Activated naive CD4-positive, alpha-beta T cell treated with anti-CD3 and anti-CD28 coated beads for 36 hours (primary cell): ENCODE measurements at regions not wholly inside any gene's neighbourhood (a gene's known extent, or its start where the extent isn't known, plus 50 kb on each side); places are given as distances from the start of the nearest gene placed in this dataset.

ENCODE experiments used
- CTCF ChIA-PET: fragments of 350-600 bp; sonication (Branson Sonifier 250); formaldehyde crosslinking; loops from one replicate; lab custom pipeline; 2021; ENCODE audit warnings: antibody characterized with exemption; lab: Charles Lee
- DNase-seq: peaks from one replicate; pipeline ENCODE4 v3.0.0-alpha.2; 2020
- H3K27ac Mint-ChIP-seq: one replicate; pipeline ENCODE4 v1.8.0; 2021; ENCODE audit warnings: mild to moderate bottlenecking, mixed read lengths
- H3K27me3 Mint-ChIP-seq: one replicate; pipeline ENCODE4 v1.8.0; 2021; ENCODE audit warnings: low read depth, mixed read lengths
- H3K36me3 Mint-ChIP-seq: one replicate; pipeline ENCODE4 v1.8.0; 2021; ENCODE audit warnings: low read depth, mixed read lengths
- H3K4me1 Mint-ChIP-seq: one replicate; pipeline ENCODE4 v1.8.0; 2021; ENCODE audit warnings: low read depth, mixed read lengths
- H3K4me3 Mint-ChIP-seq: one replicate; pipeline ENCODE4 v1.8.0; 2021; ENCODE audit warnings: mild to moderate bottlenecking, moderate library complexity, mixed read lengths
- H3K9me3 Mint-ChIP-seq: one replicate; pipeline ENCODE4 v1.8.0; 2021; ENCODE audit warnings: mixed read lengths
- intact Hi-C: fragments of 100-400 bp; cut with micrococcal nuclease; formaldehyde crosslinking; loops from one replicate; pipeline ENCODE4 v1.15.1; 2023

GRCh38 chr12:113561068-113561780 is 89.6 kb upstream of the LHX5 start:
- no peaks in the 10 kb centered on the region for H3K36me3 Mint-ChIP-seq

GRCh38 chr12:113559466-113559865 is 87.8 kb upstream of the LHX5 start:
- Mint-ChIP-seq H3K36me3 (no peaks in the 10 kb centered on the region), H3K4me1 (no peaks in the 10 kb centered on the region), H3K27ac (no peak overlapping the region), H3K9me3 (no peaks in the 10 kb centered on the region), H3K4me3 (no peak overlapping the region), H3K27me3 (peaks cover 12% of the 10 kb centered on the region)
- CTCF ChIA-PET = no interaction called here
- intact Hi-C loops = no loop called here
- no peak for DNase-seq

More at GRCh38 chr12:113561068-113561780, 89.6 kb upstream of the LHX5 start:
- Mint-ChIP-seq H3K4me3 (no peak overlapping the region), H3K27ac (no peak overlapping the region), H3K4me1 (no peaks in the 10 kb centered on the region), H3K9me3 (no peaks in the 10 kb centered on the region), H3K27me3 (peaks cover 19% of the 10 kb centered on the region)
- DNase-seq = no peak
- intact Hi-C loops = no loop called here
- CTCF ChIA-PET = no interaction called here

GRCh38 chr12:113555226-113555625 is 83.6 kb upstream of the LHX5 start:
- H3K27ac Mint-ChIP-seq = no peak overlapping the region
- CTCF ChIA-PET = no interaction called here
- peaks cover 3% of the 10 kb centered on the region for H3K27me3 Mint-ChIP-seq
- no peaks in the 10 kb centered on the region for H3K9me3 Mint-ChIP-seq
- intact Hi-C loops = no loop called here
- H3K4me1 Mint-ChIP-seq = no peaks in the 10 kb centered on the region
- no peak overlapping the region for H3K4me3 Mint-ChIP-seq
- DNase-seq = no peak
- no peaks in the 10 kb centered on the region for H3K36me3 Mint-ChIP-seq

- CTCF ChIA-PET = no interaction called here
- H3K4me1 Mint-ChIP-seq = no peaks in the 10 kb centered on the region
- H3K27me3 Mint-ChIP-seq = peaks cover 6% of the 10 kb centered on the region
- intact Hi-C loops = no loop called here
- peaks cover 2% of the 10 kb centered on the region for H3K9me3 Mint-ChIP-seq
- H3K27ac Mint-ChIP-seq = no peak overlapping the region
- DNase-seq = no peak
- H3K4me3 Mint-ChIP-seq = no peak overlapping the region
- H3K36me3 Mint-ChIP-seq = no peaks in the 10 kb centered on the region
Observed at GRCh38 chr12:113552760-113553159, 81.1 kb upstream of the LHX5 start.

- no peak for DNase-seq
- Mint-ChIP-seq H3K27me3 (peaks cover 15% of the 10 kb centered on the region), H3K4me1 (no peaks in the 10 kb centered on the region), H3K4me3 (no peak overlapping the region), H3K27ac (no peak overlapping the region), H3K36me3 (no peaks in the 10 kb centered on the region), H3K9me3 (peaks cover 2% of the 10 kb centered on the region)
- intact Hi-C loops = no loop called here
- CTCF ChIA-PET = no interaction called here
Observed at GRCh38 chr12:113551563-113551962, 79.9 kb upstream of the LHX5 start.

GRCh38 chr12:113548467-113548866 is 76.8 kb upstream of the LHX5 start:
- no peak for DNase-seq
- intact Hi-C loops = no loop called here
- H3K36me3 Mint-ChIP-seq = no peaks in the 10 kb centered on the region
- H3K27me3 Mint-ChIP-seq = peaks cover 13% of the 10 kb centered on the region
- H3K9me3 Mint-ChIP-seq = peaks cover 2% of the 10 kb centered on the region
- no peaks in the 10 kb centered on the region for H3K4me1 Mint-ChIP-seq
- CTCF ChIA-PET = no interaction called here
- H3K27ac Mint-ChIP-seq = no peak overlapping the region
- H3K4me3 Mint-ChIP-seq = no peak overlapping the region

GRCh38 chr12:113546916-113547863 is 75.5 kb upstream of the LHX5 start:
- intact Hi-C loops = no loop called here
- Mint-ChIP-seq H3K27me3 (peaks cover 14% of the 10 kb centered on the region), H3K4me3 (no peak overlapping the region), H3K27ac (no peak overlapping the region), H3K36me3 (no peaks in the 10 kb centered on the region), H3K9me3 (peaks cover 2% of the 10 kb centered on the region), H3K4me1 (no peaks in the 10 kb centered on the region)
- DNase-seq = no peak
- CTCF ChIA-PET = no interaction called here

- intact Hi-C loops = no loop called here
- CTCF ChIA-PET = no interaction called here
- H3K36me3 Mint-ChIP-seq = peaks cover 3% of the 10 kb centered on the region
- H3K4me3 Mint-ChIP-seq = no peak overlapping the region
- peaks cover 19% of the 10 kb centered on the region for H3K9me3 Mint-ChIP-seq
- no peaks in the 10 kb centered on the region for H3K4me1 Mint-ChIP-seq
- no peak overlapping the region for H3K27ac Mint-ChIP-seq
- H3K27me3 Mint-ChIP-seq = peaks cover 10% of the 10 kb centered on the region
- DNase-seq = no peak
Observed at GRCh38 chr12:113537751-113538087, 66.0 kb upstream of the LHX5 start.

- Mint-ChIP-seq H3K27ac (no peak overlapping the region), H3K4me3 (no peak overlapping the region), H3K9me3 (peaks cover 19% of the 10 kb centered on the region), H3K36me3 (peaks cover 3% of the 10 kb centered on the region), H3K4me1 (no peaks in the 10 kb centered on the region), H3K27me3 (peaks cover 10% of the 10 kb centered on the region)
- intact Hi-C loops = no loop called here
- no peak for DNase-seq
- CTCF ChIA-PET = no interaction called here
Observed at GRCh38 chr12:113537046-113537750, 65.5 kb upstream of the LHX5 start.

GRCh38 chr12:113535100-113535499 is 63.4 kb upstream of the LHX5 start:
- peaks cover 3% of the 10 kb centered on the region for H3K36me3 Mint-ChIP-seq
- intact Hi-C loops = no loop called here
- H3K4me1 Mint-ChIP-seq = no peaks in the 10 kb centered on the region
- peaks cover 4% of the 10 kb centered on the region for H3K27me3 Mint-ChIP-seq
- no peak overlapping the region for H3K27ac Mint-ChIP-seq
- no peak for DNase-seq
- no peak overlapping the region for H3K4me3 Mint-ChIP-seq
- CTCF ChIA-PET = no interaction called here
- peaks cover 19% of the 10 kb centered on the region for H3K9me3 Mint-ChIP-seq

GRCh38 chr12:113534555-113534954 is 62.9 kb upstream of the LHX5 start:
- H3K27me3 Mint-ChIP-seq = peaks cover 4% of the 10 kb centered on the region
- no peak for DNase-seq
- intact Hi-C loops = no loop called here
- CTCF ChIA-PET = no interaction called here
- no peaks in the 10 kb centered on the region for H3K4me1 Mint-ChIP-seq
- no peak overlapping the region for H3K4me3 Mint-ChIP-seq
- H3K27ac Mint-ChIP-seq = no peak overlapping the region
- peaks cover 19% of the 10 kb centered on the region for H3K9me3 Mint-ChIP-seq
- peaks cover 3% of the 10 kb centered on the region for H3K36me3 Mint-ChIP-seq

GRCh38 chr12:113533842-113534375 is 62.2 kb upstream of the LHX5 start:
- DNase-seq = no peak
- Mint-ChIP-seq H3K27me3 (peaks cover 7% of the 10 kb centered on the region), H3K36me3 (peaks cover 3% of the 10 kb centered on the region), H3K9me3 (peaks cover 18% of the 10 kb centered on the region), H3K27ac (no peak overlapping the region), H3K4me3 (no peak overlapping the region), H3K4me1 (no peaks in the 10 kb centered on the region)
- intact Hi-C loops = no loop called here
- CTCF ChIA-PET = no interaction called here
